H54 (cell line): ENCODE measurements at regions not wholly inside any gene's neighbourhood (a gene's known extent, or its start where the extent isn't known, plus 50 kb on each side); places are given as distances from the start of the nearest gene placed in this dataset.
"Not testable (repeated sequence)": the region's sequence is repeated elsewhere in the genome, so short reads cannot be mapped to it uniquely, and the experiment has no call there.

Experiments used
- DNase-seq: peaks from one replicate; pipeline ENCODE4 v3.0.0; 2011; ENCODE audit warnings: low spot score, mixed read lengths; ENCODE audit not compliant: insufficient read length
- FAIRE-seq: peaks from 3 replicates; lab custom pipeline; 2011; peaks lifted over from hg19 to GRCh38; lab: Jason Lieb, UNC
- POLR2A ChIP-seq: IDR thresholded peaks from 2 replicates; pipeline ENCODE4 v1.6.1; 2011; ENCODE audit warnings: low read depth, mild to moderate bottlenecking, low read length

- FAIRE-seq, result no peak
- no peak for DNase-seq
- TF ChIP-seq POLR2A, result no peak
Observed at GRCh38 chrX:118255921-118256320, 90.0 kb upstream of the WDR44 start.

DNA sequence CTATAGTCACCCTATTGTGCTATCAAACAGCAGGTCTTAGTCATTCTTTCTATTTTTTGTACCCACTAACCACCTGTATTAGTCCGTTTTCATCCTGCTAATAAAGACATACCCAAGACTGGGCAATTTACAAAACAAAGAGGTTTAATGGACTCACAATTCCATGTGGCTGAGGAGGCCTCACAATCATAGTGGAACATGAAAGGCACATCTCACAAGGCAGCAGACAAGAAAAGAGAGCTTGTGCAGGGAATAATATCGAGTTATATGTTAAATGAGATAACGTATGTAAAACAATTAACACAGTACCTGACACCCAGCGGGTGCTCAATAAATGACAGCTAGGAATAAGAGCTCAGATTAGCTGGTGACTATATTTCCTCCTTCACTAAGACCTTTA is 88.1 kb upstream of the WDR44 start:
- TF ChIP-seq POLR2A, result no peak
- no peak for FAIRE-seq
- DNase-seq, result no peak

DNA sequence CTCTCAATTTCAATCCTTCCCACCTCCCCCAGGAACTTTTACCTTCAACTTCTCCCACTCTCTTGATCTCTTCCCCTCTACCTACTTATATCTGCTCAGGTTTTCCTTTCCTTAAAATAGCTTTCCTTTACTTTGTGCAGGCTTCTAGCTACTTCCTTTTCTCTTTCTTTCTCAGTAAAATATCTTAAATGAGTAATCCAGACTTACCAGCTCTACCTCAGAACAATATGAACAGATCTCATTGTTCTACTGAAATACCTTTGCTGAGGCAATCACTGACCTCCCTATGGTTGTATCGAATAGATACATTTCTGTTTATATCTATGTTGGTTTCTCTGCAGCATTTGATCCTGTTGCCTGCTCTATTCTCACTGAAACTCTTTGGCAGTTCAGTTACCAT is 86.7 kb upstream of the WDR44 start:
- FAIRE-seq, result no peak
- TF ChIP-seq POLR2A, result no peak
- no peak for DNase-seq

DNA sequence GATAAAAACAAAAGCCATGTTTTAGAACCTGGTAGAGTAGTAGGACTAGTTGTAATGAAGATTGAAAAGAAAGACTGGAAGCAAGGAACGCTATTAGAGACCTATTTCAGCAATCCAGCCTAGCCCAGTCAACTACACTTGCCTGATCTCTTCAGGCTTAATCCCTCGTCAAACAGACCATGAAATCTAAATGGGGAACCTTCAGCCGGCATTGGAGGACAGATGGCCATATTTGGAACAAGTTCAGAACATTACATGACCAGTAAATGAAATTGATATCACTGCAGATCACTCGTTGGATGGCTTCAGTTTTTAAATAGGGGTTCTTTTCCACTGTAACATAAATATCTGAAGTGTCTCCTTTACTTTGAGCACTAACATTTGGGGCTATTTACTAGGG is 84.8 kb upstream of the WDR44 start:
- DNase-seq (no peak), FAIRE-seq (no peak)
- no peak for TF ChIP-seq POLR2A

DNA sequence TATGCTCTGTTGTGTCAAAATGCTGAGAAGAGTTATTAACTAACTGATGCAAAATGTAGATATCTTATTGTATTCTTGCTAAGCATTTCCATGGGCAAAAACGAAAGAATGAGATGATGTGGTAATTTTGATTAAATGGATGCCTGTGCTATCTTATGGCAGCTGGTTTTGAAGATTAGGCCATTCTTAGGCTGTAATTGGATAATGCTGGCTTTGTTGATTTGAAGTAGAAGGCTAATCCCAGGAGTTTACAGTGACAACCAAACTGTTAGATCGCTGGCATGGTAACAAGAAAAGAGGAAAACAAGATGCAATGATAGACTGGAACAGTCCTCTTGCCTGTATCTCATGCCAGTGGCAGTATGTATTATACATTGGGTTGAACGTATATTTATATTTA is 74.1 kb upstream of the WDR44 start:
- no peak for FAIRE-seq
- DNase-seq, result no peak
- no peak for TF ChIP-seq POLR2A

- no peak for DNase-seq
- no peak for FAIRE-seq
- TF ChIP-seq POLR2A, result no peak
Observed at GRCh38 chrX:118272242-118272641, 73.7 kb upstream of the WDR44 start.

- TF ChIP-seq POLR2A, result no peak
- FAIRE-seq (no peak), DNase-seq (no peak)
Observed at GRCh38 chrX:118286066-118286762, 59.7 kb upstream of the WDR44 start.

DNA sequence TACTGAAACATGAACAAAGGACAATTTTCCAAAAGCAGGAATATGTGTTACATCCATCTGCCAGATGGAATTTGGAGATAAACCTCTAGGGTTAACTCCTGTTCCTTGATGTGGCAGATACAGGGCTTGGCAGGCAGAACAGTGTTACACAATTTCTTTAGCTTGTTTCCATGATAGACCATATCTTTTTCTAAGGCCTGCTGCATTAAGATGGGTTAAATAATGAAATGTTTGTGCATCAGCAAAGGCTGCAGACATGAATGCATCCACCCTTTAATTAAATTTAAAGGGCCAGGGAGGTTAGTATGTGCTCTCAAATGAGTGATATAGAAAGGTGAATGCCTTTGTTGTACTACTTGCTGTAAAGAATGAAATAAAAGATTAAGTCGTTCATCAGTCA is 50.1 kb upstream of the WDR44 start:
- not testable (repeated sequence) for FAIRE-seq, DNase-seq
